ENCODE measurements at regions not wholly inside any gene's neighbourhood (a gene's known extent, or its start where the extent isn't known, plus 50 kb on each side); places are given as distances from the start of the nearest gene placed in this dataset.

GRCh38 chr13:74674720-74675119 lies 540.5 kb upstream of the KLF12 start:
- no peak for TF ChIP-seq CTCF (conservative IDR thresholded peaks at IDR 0.05; ENCODE audit: low read depth in 2 of 2)
- no peak for TF ChIP-seq EZH2phosphoT487 (IDR thresholded peaks at IDR 0.05; ENCODE audit: unreplicated experiment)
- TF ChIP-seq EZH2 (IDR thresholded peaks at IDR 0.05; ENCODE audit: low read depth, unreplicated experiment) = no peak
- no peak for TF ChIP-seq POLR2AphosphoS5 (IDR thresholded peaks at IDR 0.05; ENCODE audit: low read depth)
- no peak for TF ChIP-seq JUNB (IDR thresholded peaks at IDR 0.05; ENCODE audit: unreplicated experiment)
- no peak for TF ChIP-seq REST (IDR thresholded peaks at IDR 0.05; ENCODE audit: unreplicated experiment)
- no peak for TF ChIP-seq ZNF331 (CRISPR knock-in tag; IDR thresholded peaks at IDR 0.05; ENCODE audit: low read depth)
- TF ChIP-seq CREB1 (CRISPR knock-in tag; IDR thresholded peaks at IDR 0.05; ENCODE audit: low read depth) = no peak
- TF ChIP-seq STAT1 (IDR thresholded peaks at IDR 0.05; ENCODE audit: unreplicated experiment) = no peak
- no peak for TF ChIP-seq NANOG (IDR thresholded peaks at IDR 0.05; ENCODE audit: borderline replicate concordance)
- TF ChIP-seq ETS1 (IDR thresholded peaks at IDR 0.05) = no peak
- no peak for TF ChIP-seq ZNF114 (CRISPR knock-in tag; IDR thresholded peaks at IDR 0.05)
- no peak for TF ChIP-seq ZNF462 (CRISPR knock-in tag; IDR thresholded peaks at IDR 0.05)
